Trophoblast cell (in vitro differentiated cells and primary cell): ENCODE measurements at regions not wholly inside any gene's neighbourhood (a gene's known extent, or its start where the extent isn't known, plus 50 kb on each side); places are given as distances from the start of the nearest gene placed in this dataset.

Experiments
- DNase-seq, 2 donors: peaks; one replicate each; pipeline ENCODE4 v3.0.0-alpha.2; 2016
- H2AFZ ChIP-seq: 2 replicates; pipeline ENCODE4 v1.6.1; 2013; ENCODE audit warnings: low read length, moderate library complexity, mild to moderate bottlenecking; ENCODE audit not compliant: insufficient read depth, poor library complexity
- H2AK5ac ChIP-seq: 2 replicates; pipeline ENCODE4 v1.6.1; 2013; ENCODE audit warnings: mild to moderate bottlenecking, low read length
- H2BK120ac ChIP-seq: 2 replicates; pipeline ENCODE4 v1.6.1; 2013; ENCODE audit warnings: low read length, mild to moderate bottlenecking, moderate library complexity; ENCODE audit not compliant: insufficient read depth, poor library complexity
- H2BK12ac ChIP-seq: 2 replicates; pipeline ENCODE4 v1.6.1; 2013; ENCODE audit warnings: mild to moderate bottlenecking, low read length, moderate library complexity
- H2BK5ac ChIP-seq: 2 replicates; pipeline ENCODE4 v1.6.1; 2013; ENCODE audit warnings: low read length, low read depth, moderate library complexity, mild to moderate bottlenecking; ENCODE audit not compliant: poor library complexity
- H3K14ac ChIP-seq: 2 replicates; pipeline ENCODE4 v1.6.1; 2013; ENCODE audit warnings: mild to moderate bottlenecking, low read length
- H3K18ac ChIP-seq: 2 replicates; pipeline ENCODE4 v1.6.1; 2013; ENCODE audit warnings: mild to moderate bottlenecking, low read length
- H3K23ac ChIP-seq: 2 replicates; pipeline ENCODE4 v1.6.1; 2013; ENCODE audit warnings: low read length
- H3K27ac ChIP-seq: 2 replicates; pipeline ENCODE4 v1.5.1; 2013; ENCODE audit warnings: low read depth, mild to moderate bottlenecking, inconsistent platforms, low read length, moderate library complexity
- H3K27me3 ChIP-seq: 2 replicates; pipeline ENCODE4 v1.6.1; 2013; ENCODE audit warnings: inconsistent platforms, mild to moderate bottlenecking, low read length, moderate library complexity; ENCODE audit not compliant: insufficient read depth
- H3K36me3 ChIP-seq, 2 experiments: 1 replicate in 1 of 2; 2 replicates in 1 of 2; pipeline ENCODE4 v1.6.1; 2013; ENCODE audit warnings: low read length in 2 of 2, mild to moderate bottlenecking in 2 of 2, moderate library complexity in 1 of 2; ENCODE audit not compliant: insufficient read depth in 2 of 2, control insufficient read depth in 1 of 2
- H3K4ac ChIP-seq: 2 replicates; pipeline ENCODE4 v1.6.1; 2013; ENCODE audit warnings: low read depth, mild to moderate bottlenecking, low read length, moderate library complexity
- H3K4me1 ChIP-seq, 2 experiments: 1 replicate in 1 of 2; 2 replicates in 1 of 2; pipeline ENCODE4 v1.6.1; 2013; ENCODE audit warnings: low read length in 2 of 2, mild to moderate bottlenecking in 2 of 2, moderate library complexity in 1 of 2; ENCODE audit not compliant: insufficient read depth in 2 of 2, control insufficient read depth in 1 of 2
- H3K4me2 ChIP-seq: 2 replicates; pipeline ENCODE4 v1.6.1; 2013; ENCODE audit warnings: inconsistent platforms, mild to moderate bottlenecking, low read length, moderate library complexity
- H3K4me3 ChIP-seq: 2 replicates; pipeline ENCODE4 v1.5.1; 2013; ENCODE audit warnings: mild to moderate bottlenecking, low read depth, low read length, inconsistent platforms
- H3K79me1 ChIP-seq: one replicate; pipeline ENCODE4 v1.6.1; 2013; ENCODE audit warnings: low read length
- H3K79me2 ChIP-seq: 2 replicates; pipeline ENCODE4 v1.6.1; 2013; ENCODE audit warnings: low read length, mild to moderate bottlenecking; ENCODE audit not compliant: control insufficient read depth, insufficient read depth, poor library complexity
- H3K9ac ChIP-seq: 2 replicates; pipeline ENCODE4 v1.6.1; 2013; ENCODE audit warnings: mild to moderate bottlenecking, low read length
- H3K9me3 ChIP-seq: 2 replicates; pipeline ENCODE4 v1.6.1; 2013; ENCODE audit warnings: low read depth, mild to moderate bottlenecking, control low read depth, inconsistent platforms, low read length; ENCODE audit not compliant: insufficient read depth
- H4K12ac ChIP-seq: 2 replicates; pipeline ENCODE4 v1.6.1; 2013; ENCODE audit warnings: low read depth, mild to moderate bottlenecking, low read length, moderate library complexity
- H4K8ac ChIP-seq: 2 replicates; pipeline ENCODE4 v1.6.1; 2013; ENCODE audit warnings: low read depth, mild to moderate bottlenecking, low read length, moderate library complexity
- H4K91ac ChIP-seq: one replicate; pipeline ENCODE4 v1.6.1; 2013; ENCODE audit warnings: low read depth, mild to moderate bottlenecking, low read length, moderate library complexity
- WGBS: extraction: QIAGEN DNeasy Blood & Tissue Kit; methylation state at CpG from one replicate; pipeline ENCODE4 v1.1.7; 2013; ENCODE audit warnings: missing lambda C conversion rate; ENCODE audit not compliant: insufficient read length, insufficient coverage; ENCODE audit errors: extremely low coverage; 5-methylcytosine and 5-hydroxymethylcytosine counted together

GRCh38 chr9:115306865-115307264 lies 188.9 kb upstream of the TNC start:
- no peak overlapping the region for H3K9ac ChIP-seq
- H2BK120ac ChIP-seq = no peak overlapping the region
- no peaks in the 10 kb centered on the region for H3K79me2 ChIP-seq
- no peak overlapping the region for H3K18ac ChIP-seq
- H3K27ac ChIP-seq = no peak overlapping the region
- no peak for DNase-seq
- H3K4ac ChIP-seq = no peak overlapping the region
- H4K12ac ChIP-seq = no peak overlapping the region
- H3K27me3 ChIP-seq = no peaks in the 10 kb centered on the region
- no peak overlapping the region for H2AFZ ChIP-seq
- no peak overlapping the region for H4K8ac ChIP-seq
- WGBS = no CpG with 5 or more reads among the region's 2 CpGs
- H3K4me1 ChIP-seq = no peaks in the 10 kb centered on the region
- no peak overlapping the region for H3K14ac ChIP-seq
- H2AK5ac ChIP-seq = no peak overlapping the region
- no peak overlapping the region for H3K4me2 ChIP-seq
- no peaks in the 10 kb centered on the region for H3K79me1 ChIP-seq
- no peak overlapping the region for H2BK12ac ChIP-seq
- H3K9me3 ChIP-seq = no peaks in the 10 kb centered on the region
- no peak overlapping the region for H3K23ac ChIP-seq
- no peaks in the 10 kb centered on the region for H3K36me3 ChIP-seq
- H2BK5ac ChIP-seq = no peak overlapping the region
- H3K4me3 ChIP-seq = no peak overlapping the region
- no peak overlapping the region for H4K91ac ChIP-seq

- Histone ChIP-seq H3K4ac (no peak overlapping the region), H4K91ac (no peak overlapping the region), H3K4me3 (no peak overlapping the region), H3K9me3 (no peaks in the 10 kb centered on the region), H3K4me2 (no peak overlapping the region), H3K14ac (no peak overlapping the region), H3K23ac (no peak overlapping the region), H2BK120ac (no peak overlapping the region), H4K8ac (no peak overlapping the region), H2AFZ (no peak overlapping the region), H3K9ac (no peak overlapping the region), H3K27me3 (no peaks in the 10 kb centered on the region), H3K79me1 (no peaks in the 10 kb centered on the region), H2BK5ac (no peak overlapping the region), H2AK5ac (no peak overlapping the region), H3K79me2 (no peaks in the 10 kb centered on the region), H3K4me1 (no peaks in the 10 kb centered on the region), H3K18ac (no peak overlapping the region), H3K27ac (no peak overlapping the region), H3K36me3 (no peaks in the 10 kb centered on the region), H4K12ac (no peak overlapping the region), H2BK12ac (no peak overlapping the region)
- DNase-seq = no peak
Observed at GRCh38 chr9:115313545-115313944, 195.6 kb upstream of the TNC start.

GRCh38 chr9:115326461-115326860 lies 208.5 kb upstream of the TNC start:
- H3K4me1 ChIP-seq = peaks cover 4 to 7% of the 10 kb centered on the region in 2 experiments
- no peak overlapping the region for H3K23ac ChIP-seq
- no peaks in the 10 kb centered on the region for H3K79me2 ChIP-seq
- WGBS = no CpG with 5 or more reads among the region's 3 CpGs
- DNase-seq = no peak
- no peak overlapping the region for H3K18ac ChIP-seq
- no peak overlapping the region for H3K4ac ChIP-seq
- no peak overlapping the region for H3K9ac ChIP-seq
- H4K8ac ChIP-seq = no peak overlapping the region
- H4K12ac ChIP-seq = no peak overlapping the region
- no peak overlapping the region for H4K91ac ChIP-seq
- H3K27me3 ChIP-seq = no peaks in the 10 kb centered on the region
- no peak overlapping the region for H3K4me3 ChIP-seq
- no peak overlapping the region for H2BK5ac ChIP-seq
- no peak overlapping the region for H2BK12ac ChIP-seq
- no peak overlapping the region for H3K4me2 ChIP-seq
- H2AFZ ChIP-seq = no peak overlapping the region
- H3K36me3 ChIP-seq = no peaks in the 10 kb centered on the region
- H2AK5ac ChIP-seq = no peak overlapping the region
- H3K79me1 ChIP-seq = no peaks in the 10 kb centered on the region
- H3K27ac ChIP-seq = no peak overlapping the region
- no peak overlapping the region for H2BK120ac ChIP-seq
- H3K9me3 ChIP-seq = no peaks in the 10 kb centered on the region
- no peak overlapping the region for H3K14ac ChIP-seq

- Histone ChIP-seq H3K79me1 (no peaks in the 10 kb centered on the region), H3K14ac (peak overlapping the region; percentile 17), H2BK120ac (peak overlapping the region; percentile 34), H3K4me2 (no peak overlapping the region), H3K36me3 (no peaks in the 10 kb centered on the region), H4K8ac (no peak overlapping the region), H3K4me3 (no peak overlapping the region), H3K4ac (no peak overlapping the region), H3K9ac (no peak overlapping the region), H3K23ac (no peak overlapping the region), H4K12ac (no peak overlapping the region), H2BK12ac (no peak overlapping the region), H2AK5ac (no peak overlapping the region), H3K27me3 (no peaks in the 10 kb centered on the region), H2AFZ (no peak overlapping the region), H3K9me3 (no peaks in the 10 kb centered on the region), H3K18ac (no peak overlapping the region), H2BK5ac (peak overlapping the region; percentile 25), H3K27ac (peak overlapping the region; percentile 15), H4K91ac (peak overlapping the region; percentile 20), H3K79me2 (no peaks in the 10 kb centered on the region), H3K4me1 (peaks cover 4 to 7% of the 10 kb centered on the region in 2 experiments)
- no peak for DNase-seq
- no CpG with 5 or more reads among the region's 2 CpGs for WGBS
Observed at GRCh38 chr9:115327436-115328122, 209.6 kb upstream of the TNC start.
